ACC112 (cell line): ENCODE measurements at regions not wholly inside any gene's neighbourhood (a gene's known extent, or its start where the extent isn't known, plus 50 kb on each side); places are given as distances from the start of the nearest gene placed in this dataset.
"Not testable (repeated sequence)": the region's sequence is repeated elsewhere in the genome, so short reads cannot be mapped to it uniquely, and the experiment has no call there.

Source experiments
- H2AFZ ChIP-seq: fragments of 200-600 bp; sonication (generic); one replicate; pipeline ENCODE4 v1.6.0; 2017; ENCODE audit warnings: antibody characterized with exemption, low read length; ENCODE audit not compliant: unreplicated experiment
- H3K27ac ChIP-seq: fragments of 200-600 bp; sonication (generic); 2 replicates; pipeline ENCODE4 v1.5.1; 2014; ENCODE audit warnings: low read depth, mild to moderate bottlenecking, antibody characterized with exemption, low read length, moderate library complexity
- H3K27me3 ChIP-seq: fragments of 200-600 bp; sonication (generic); 2 replicates; pipeline ENCODE4 v1.6.1; 2014; ENCODE audit warnings: mild to moderate bottlenecking, antibody characterized with exemption, low read length, moderate library complexity, mixed read lengths; ENCODE audit not compliant: insufficient read depth
- H3K36me3 ChIP-seq: fragments of 200-600 bp; sonication (generic); 2 replicates; pipeline ENCODE4 v1.6.1; 2016; ENCODE audit warnings: mild to moderate bottlenecking, antibody characterized with exemption, low read length, moderate library complexity, mixed read lengths; ENCODE audit not compliant: insufficient read depth
- H3K4me1 ChIP-seq: fragments of 200-600 bp; sonication (generic); one replicate; pipeline ENCODE4 v1.6.1; 2016; ENCODE audit warnings: low read length, mixed read lengths; ENCODE audit not compliant: insufficient read depth, unreplicated experiment, control insufficient read depth
- H3K4me3 ChIP-seq: fragments of 200-600 bp; sonication (generic); 2 replicates; pipeline ENCODE4 v1.5.1; 2014; ENCODE audit warnings: mild to moderate bottlenecking, low read depth, low read length
- H3K79me2 ChIP-seq: fragments of 200-600 bp; sonication (generic); one replicate; pipeline ENCODE4 v1.6.0; 2016; ENCODE audit warnings: low read length; ENCODE audit not compliant: control insufficient read depth, unreplicated experiment, insufficient read depth

GRCh38 chr7:32816409-32816948 is 75.1 kb downstream of the KBTBD2 start:
- not testable (repeated sequence) for H3K27me3 ChIP-seq, H3K4me1 ChIP-seq

GRCh38 chr7:32814779-32815178 is 76.8 kb downstream of the KBTBD2 start:
- not testable (repeated sequence) for H3K79me2 ChIP-seq, H2AFZ ChIP-seq, H3K4me3 ChIP-seq, H3K36me3 ChIP-seq, H3K27me3 ChIP-seq, H3K4me1 ChIP-seq, H3K27ac ChIP-seq

More at GRCh38 chr7:32816409-32816948, 75.1 kb downstream of the KBTBD2 start:
- not testable (repeated sequence) for H2AFZ ChIP-seq, H3K4me3 ChIP-seq, H3K36me3 ChIP-seq, H3K27ac ChIP-seq, H3K79me2 ChIP-seq

GRCh38 chr7:32809871-32810270 is 81.7 kb downstream of the KBTBD2 start:
- Histone ChIP-seq H2AFZ (no peak overlapping the region), H3K4me1 (no peaks in the 10 kb centered on the region), H3K4me3 (no peak overlapping the region), H3K27ac (no peak overlapping the region), H3K79me2 (no peaks in the 10 kb centered on the region), H3K36me3 (no peaks in the 10 kb centered on the region), H3K27me3 (no peaks in the 10 kb centered on the region)

- Histone ChIP-seq H3K4me3 (no peak overlapping the region), H2AFZ (no peak overlapping the region), H3K36me3 (no peaks in the 10 kb centered on the region), H3K4me1 (no peaks in the 10 kb centered on the region), H3K27ac (no peak overlapping the region), H3K27me3 (no peaks in the 10 kb centered on the region), H3K79me2 (no peaks in the 10 kb centered on the region)
Observed at GRCh38 chr7:32809347-32809746, 82.2 kb downstream of the KBTBD2 start.

GRCh38 chr7:32803406-32804141 is 88.0 kb downstream of the KBTBD2 start:
- Histone ChIP-seq H3K4me3 (no peak overlapping the region), H3K27me3 (no peaks in the 10 kb centered on the region), H2AFZ (no peak overlapping the region), H3K36me3 (no peaks in the 10 kb centered on the region), H3K4me1 (no peaks in the 10 kb centered on the region), H3K27ac (no peak overlapping the region), H3K79me2 (no peaks in the 10 kb centered on the region)

GRCh38 chr7:32802305-32802910 is 89.2 kb downstream of the KBTBD2 start:
- Histone ChIP-seq H3K27ac (no peak overlapping the region), H3K4me3 (no peak overlapping the region), H2AFZ (no peak overlapping the region), H3K27me3 (no peaks in the 10 kb centered on the region), H3K36me3 (no peaks in the 10 kb centered on the region), H3K4me1 (no peaks in the 10 kb centered on the region), H3K79me2 (no peaks in the 10 kb centered on the region)

- not testable (repeated sequence) for H3K36me3 ChIP-seq, H3K4me1 ChIP-seq, H2AFZ ChIP-seq, H3K27me3 ChIP-seq, H3K4me3 ChIP-seq, H3K27ac ChIP-seq, H3K79me2 ChIP-seq
Observed at GRCh38 chr7:32793053-32793452, 98.5 kb downstream of the KBTBD2 start.

GRCh38 chr7:32790766-32791430 is 100.7 kb downstream of the KBTBD2 start:
- H3K27me3 ChIP-seq, H3K27ac ChIP-seq, H2AFZ ChIP-seq, H3K4me3 ChIP-seq, H3K4me1 ChIP-seq, H3K36me3 ChIP-seq, H3K79me2 ChIP-seq: not testable (repeated sequence)

- not testable (repeated sequence) for H3K27ac ChIP-seq, H3K79me2 ChIP-seq, H3K4me3 ChIP-seq, H2AFZ ChIP-seq, H3K27me3 ChIP-seq, H3K4me1 ChIP-seq, H3K36me3 ChIP-seq
Observed at GRCh38 chr7:32789266-32789665, 102.3 kb downstream of the KBTBD2 start.

- H2AFZ ChIP-seq, H3K4me1 ChIP-seq, H3K27ac ChIP-seq, H3K4me3 ChIP-seq, H3K36me3 ChIP-seq, H3K27me3 ChIP-seq, H3K79me2 ChIP-seq: not testable (repeated sequence)
Observed at GRCh38 chr7:32788174-32788573, 103.4 kb downstream of the KBTBD2 start.
